ENCODE measurements at regions not wholly inside any gene's neighbourhood (a gene's known extent, or its start where the extent isn't known, plus 50 kb on each side); places are given as distances from the start of the nearest gene placed in this dataset.

GRCh38 chr21:26377111-26377694 is 195.9 kb downstream of the CYYR1 start:
- ATAC-seq, result no peak
- H3K9me3 ChIP-seq, result no peaks in the 10 kb centered on the region
- no peaks in the 10 kb centered on the region for H3K36me3 ChIP-seq
- no peak for DNase-seq
- intact Hi-C loops (cut with DNase I), result no loop called here
- no peak overlapping the region for H3K4me3 ChIP-seq
- no peak overlapping the region for H3K27ac ChIP-seq
- H3K27me3 ChIP-seq, result no peaks in the 10 kb centered on the region
- H3K4me1 ChIP-seq, result no peaks in the 10 kb centered on the region
- no peak for TF ChIP-seq POLR2A (IDR thresholded peaks at IDR 0.05)
- TF ChIP-seq, protein P1, sequence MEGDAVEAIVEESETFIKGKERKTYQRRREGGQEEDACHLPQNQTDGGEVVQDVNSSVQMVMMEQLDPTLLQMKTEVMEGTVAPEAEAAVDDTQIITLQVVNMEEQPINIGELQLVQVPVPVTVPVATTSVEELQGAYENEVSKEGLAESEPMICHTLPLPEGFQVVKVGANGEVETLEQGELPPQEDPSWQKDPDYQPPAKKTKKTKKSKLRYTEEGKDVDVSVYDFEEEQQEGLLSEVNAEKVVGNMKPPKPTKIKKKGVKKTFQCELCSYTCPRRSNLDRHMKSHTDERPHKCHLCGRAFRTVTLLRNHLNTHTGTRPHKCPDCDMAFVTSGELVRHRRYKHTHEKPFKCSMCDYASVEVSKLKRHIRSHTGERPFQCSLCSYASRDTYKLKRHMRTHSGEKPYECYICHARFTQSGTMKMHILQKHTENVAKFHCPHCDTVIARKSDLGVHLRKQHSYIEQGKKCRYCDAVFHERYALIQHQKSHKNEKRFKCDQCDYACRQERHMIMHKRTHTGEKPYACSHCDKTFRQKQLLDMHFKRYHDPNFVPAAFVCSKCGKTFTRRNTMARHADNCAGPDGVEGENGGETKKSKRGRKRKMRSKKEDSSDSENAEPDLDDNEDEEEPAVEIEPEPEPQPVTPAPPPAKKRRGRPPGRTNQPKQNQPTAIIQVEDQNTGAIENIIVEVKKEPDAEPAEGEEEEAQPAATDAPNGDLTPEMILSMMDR (IDR thresholded peaks at IDR 0.05), result no peak
- 60% methylated on average over 2 of the region's 2 CpGs for WGBS (ENCODE audit: insufficient coverage, low coverage, low lambda C conversion rate, missing lambda C conversion rate)

GRCh38 chr21:26374817-26375216 is 198.3 kb downstream of the CYYR1 start:
- no peak overlapping the region for H3K27ac ChIP-seq
- no peaks in the 10 kb centered on the region for H3K36me3 ChIP-seq
- ATAC-seq (no peak), DNase-seq (no peak)
- H3K4me1 ChIP-seq, result no peaks in the 10 kb centered on the region
- H3K27me3 ChIP-seq, result no peaks in the 10 kb centered on the region
- TF ChIP-seq, protein P1 (IDR thresholded peaks at IDR 0.05), result no peak
- TF ChIP-seq POLR2A (IDR thresholded peaks at IDR 0.05), result no peak
- no peak overlapping the region for H3K4me3 ChIP-seq
- H3K9me3 ChIP-seq, result no peaks in the 10 kb centered on the region
- intact Hi-C loops (cut with DNase I), result no loop called here
- 50% methylated on average over 2 of the region's 2 CpGs for WGBS (ENCODE audit: insufficient coverage, low coverage, low lambda C conversion rate, missing lambda C conversion rate)

GRCh38 chr21:26368591-26369320 is 198.2 kb upstream of the APP start:
- TF ChIP-seq, protein P1 (IDR thresholded peaks at IDR 0.05), result no peak
- no peak for TF ChIP-seq POLR2A (IDR thresholded peaks at IDR 0.05)
- intact Hi-C loops (cut with DNase I), result no loop called here
- DNase-seq, result no peak
- Histone ChIP-seq H3K4me1 (no peaks in the 10 kb centered on the region), H3K9me3 (no peaks in the 10 kb centered on the region), H3K36me3 (no peaks in the 10 kb centered on the region), H3K27ac (no peak overlapping the region), H3K27me3 (no peaks in the 10 kb centered on the region), H3K4me3 (no peak overlapping the region)
- WGBS (ENCODE audit: insufficient coverage, low coverage, low lambda C conversion rate, missing lambda C conversion rate), result 44% methylated on average over 3 of the region's 3 CpGs
- no peak for ATAC-seq

DNA sequence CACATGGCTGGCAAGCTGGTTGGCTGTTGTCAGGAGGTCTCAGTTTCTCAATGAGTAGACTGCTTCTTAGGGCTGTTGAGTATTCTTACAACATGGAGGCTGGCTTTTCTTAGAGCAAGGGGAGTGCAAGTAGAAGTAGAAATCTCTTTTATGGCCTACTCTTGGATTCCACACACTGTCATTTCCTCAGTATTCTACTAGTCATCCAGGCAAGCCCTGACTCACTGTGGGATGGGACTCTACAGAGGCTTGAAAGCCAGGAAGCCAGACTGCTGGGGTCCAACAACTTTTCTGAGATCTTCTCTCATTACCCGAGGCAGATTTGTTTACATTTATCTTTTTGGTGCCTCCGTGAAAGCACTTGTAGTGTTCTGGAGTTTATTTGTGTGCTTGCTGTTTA is 196.2 kb upstream of the APP start:
- H3K27ac ChIP-seq, result no peak overlapping the region
- H3K27me3 ChIP-seq, result no peaks in the 10 kb centered on the region
- no peak for DNase-seq
- no peak overlapping the region for H3K4me3 ChIP-seq
- no peak for ATAC-seq
- intact Hi-C loops (cut with DNase I), result no loop called here
- 68% methylated on average over 2 of the region's 2 CpGs for WGBS (ENCODE audit: insufficient coverage, low coverage, low lambda C conversion rate, missing lambda C conversion rate)
- no peaks in the 10 kb centered on the region for H3K36me3 ChIP-seq
- TF ChIP-seq POLR2A (IDR thresholded peaks at IDR 0.05), result no peak
- TF ChIP-seq, protein P1 (IDR thresholded peaks at IDR 0.05), result no peak
- no peaks in the 10 kb centered on the region for H3K9me3 ChIP-seq
- H3K4me1 ChIP-seq, result no peaks in the 10 kb centered on the region

All from right lobe of liver (tissue), 6 donors.